ENCODE measurements at regions not wholly inside any gene's neighbourhood (a gene's known extent, or its start where the extent isn't known, plus 50 kb on each side); places are given as distances from the start of the nearest gene placed in this dataset.

DNA sequence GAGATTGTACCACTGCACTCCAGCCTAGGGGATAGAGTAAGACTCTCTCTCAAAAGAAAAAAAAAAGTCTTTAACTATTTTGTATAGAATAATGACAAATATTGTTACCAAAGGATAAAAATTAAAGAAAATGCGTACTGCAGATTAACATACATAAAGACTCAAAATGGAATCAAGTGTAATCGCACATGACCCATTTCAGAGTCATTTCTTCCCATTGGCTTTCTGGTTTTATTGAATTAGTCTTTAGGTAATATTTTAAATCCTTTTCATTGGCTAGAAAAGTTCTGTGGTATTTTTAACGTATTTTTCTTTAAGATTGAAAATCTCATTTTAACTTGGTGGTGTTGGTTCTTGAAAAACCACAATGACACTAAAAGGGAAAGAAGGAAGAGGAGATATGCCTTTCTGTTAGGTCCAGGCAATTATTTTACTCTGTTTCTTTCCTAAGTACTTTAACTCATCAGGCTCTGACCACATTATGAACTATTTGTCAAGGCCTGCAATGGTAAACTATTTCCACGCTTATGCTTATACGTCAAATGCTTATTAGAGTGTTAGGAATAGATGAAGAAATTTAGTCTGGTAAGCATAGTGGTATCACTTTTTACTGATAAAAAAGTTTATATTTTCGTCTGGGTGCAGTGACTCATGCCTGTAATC, 52.3 kb downstream of the PLEKHG1 start:
- ChIA-PET CTCF (no interaction called here), POLR2A (no interaction called here)
- TF ChIP-seq SP1 (IDR thresholded peaks at IDR 0.05) = no peak
- no peak for TF ChIP-seq L3MBTL2 (conservative IDR thresholded peaks at IDR 0.05)
- no peak for TF ChIP-seq ARNT (IDR thresholded peaks at IDR 0.05)
- no peak for TF ChIP-seq ELF4 (IDR thresholded peaks at IDR 0.05)

DNA sequence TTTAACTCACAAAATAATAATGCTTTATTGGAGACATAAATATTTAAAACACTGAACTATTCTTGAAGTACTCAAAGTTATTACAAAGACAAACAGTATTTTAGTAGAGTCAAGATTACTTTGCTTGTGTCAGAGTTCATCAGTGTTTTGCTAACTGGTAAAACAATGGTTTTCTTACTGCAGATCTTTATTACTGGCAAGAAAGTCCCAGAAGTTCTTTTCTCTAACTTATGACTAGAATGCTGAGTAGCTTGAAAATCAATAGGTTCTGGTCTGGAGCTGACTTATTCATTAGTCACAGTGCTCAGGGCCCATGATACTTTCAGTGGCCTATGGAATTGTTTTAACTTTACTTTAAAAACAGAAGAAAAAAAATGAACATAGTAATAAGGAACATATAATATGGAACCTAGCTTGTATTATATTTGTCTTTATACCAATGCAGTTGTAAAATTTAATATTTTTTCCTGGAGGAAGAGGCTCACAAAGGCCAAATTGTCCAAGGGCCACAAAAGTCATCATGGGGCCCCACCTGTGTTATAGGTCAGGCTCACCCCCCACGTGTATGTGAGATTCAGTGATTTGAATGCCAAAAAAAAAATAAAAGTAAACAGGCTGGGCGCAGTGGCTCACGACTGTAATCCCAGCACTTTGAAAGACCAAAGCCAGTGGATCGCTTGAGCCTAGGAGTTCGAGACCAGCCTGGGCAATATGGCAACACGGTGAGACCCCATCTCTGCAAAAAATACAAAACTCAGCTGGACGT, 53.3 kb downstream of the PLEKHG1 start:
- DNase-seq (ENCODE audit: extremely low spot score) = no peak
- CTCF ChIA-PET = interaction anchor here (0.9 kb wide), 1 partner anchor 164 kb away, joined by 3 read pairs; no protein-coding TSS in a partner anchor
- POLR2A ChIA-PET = no interaction called here
- no peak for TF ChIP-seq ELF4 (IDR thresholded peaks at IDR 0.05)
- TF ChIP-seq HDGF (IDR thresholded peaks at IDR 0.05; ENCODE audit: borderline replicate concordance) = no peak
- TF ChIP-seq, protein P1, sequence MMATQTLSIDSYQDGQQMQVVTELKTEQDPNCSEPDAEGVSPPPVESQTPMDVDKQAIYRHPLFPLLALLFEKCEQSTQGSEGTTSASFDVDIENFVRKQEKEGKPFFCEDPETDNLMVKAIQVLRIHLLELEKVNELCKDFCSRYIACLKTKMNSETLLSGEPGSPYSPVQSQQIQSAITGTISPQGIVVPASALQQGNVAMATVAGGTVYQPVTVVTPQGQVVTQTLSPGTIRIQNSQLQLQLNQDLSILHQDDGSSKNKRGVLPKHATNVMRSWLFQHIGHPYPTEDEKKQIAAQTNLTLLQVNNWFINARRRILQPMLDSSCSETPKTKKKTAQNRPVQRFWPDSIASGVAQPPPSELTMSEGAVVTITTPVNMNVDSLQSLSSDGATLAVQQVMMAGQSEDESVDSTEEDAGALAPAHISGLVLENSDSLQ (IDR thresholded peaks at IDR 0.05) = no peak
- no peak for TF ChIP-seq FOXM1 (IDR thresholded peaks at IDR 0.05; ENCODE audit: borderline replicate concordance)
- no peak for TF ChIP-seq ZNF384 (IDR thresholded peaks at IDR 0.05)
- TF ChIP-seq FOXK2 (IDR thresholded peaks at IDR 0.05) = no peak
- no peak for TF ChIP-seq LEF1 (IDR thresholded peaks at IDR 0.05; ENCODE audit: borderline replicate concordance)
- no peak for TF ChIP-seq SUZ12 (IDR thresholded peaks at IDR 0.05)
- TF ChIP-seq BHLHE40 (IDR thresholded peaks at IDR 0.05; ENCODE audit: borderline replicate concordance) = no peak
- no peak for TF ChIP-seq NFRKB (IDR thresholded peaks at IDR 0.05)
- no peak for TF ChIP-seq L3MBTL2 (conservative IDR thresholded peaks at IDR 0.05)
- TF ChIP-seq ARNT (IDR thresholded peaks at IDR 0.05) = no peak
- TF ChIP-seq FOXA1 (IDR thresholded peaks at IDR 0.05) = no peak
- no peak for TF ChIP-seq SP1 (IDR thresholded peaks at IDR 0.05)
- no peak for TF ChIP-seq CTBP1 (IDR thresholded peaks at IDR 0.05; ENCODE audit: borderline replicate concordance)
- TF ChIP-seq TARDBP (IDR thresholded peaks at IDR 0.05) = no peak

More for the DNA sequence above, 52.3 kb downstream of the PLEKHG1 start:
- no peak for DNase-seq (ENCODE audit: extremely low spot score)

DNA sequence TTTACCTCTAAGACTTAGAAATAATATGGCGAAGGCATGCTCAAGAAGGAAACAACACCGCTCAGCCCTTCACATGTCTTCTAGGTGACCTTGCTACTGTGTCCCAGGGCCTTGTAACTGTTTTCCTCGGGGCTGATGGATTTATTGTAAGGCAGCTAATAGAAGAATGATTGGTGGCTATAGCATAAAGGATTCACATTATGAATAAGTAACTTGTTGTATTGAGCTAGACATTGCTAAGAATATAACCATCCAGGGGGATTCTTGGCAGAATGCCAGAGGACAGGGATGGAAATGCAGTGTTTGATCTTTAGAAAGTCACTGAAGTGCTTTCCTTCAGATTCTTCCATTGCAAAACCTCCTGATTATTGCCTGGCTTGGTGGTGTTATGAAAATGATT, 54.9 kb downstream of the PLEKHG1 start:
- ChIA-PET POLR2A (no interaction called here), CTCF (no interaction called here)
- no peak for DNase-seq (ENCODE audit: extremely low spot score)
- no peak for TF ChIP-seq ZNF384 (IDR thresholded peaks at IDR 0.05)
- no peak for TF ChIP-seq NFRKB (IDR thresholded peaks at IDR 0.05)
- no peak for TF ChIP-seq ARNT (IDR thresholded peaks at IDR 0.05)
- TF ChIP-seq, protein P1 (IDR thresholded peaks at IDR 0.05) = no peak
- no peak for TF ChIP-seq ELF4 (IDR thresholded peaks at IDR 0.05)
- no peak for TF ChIP-seq FOXM1 (IDR thresholded peaks at IDR 0.05; ENCODE audit: borderline replicate concordance)
- no peak for TF ChIP-seq CTBP1 (IDR thresholded peaks at IDR 0.05; ENCODE audit: borderline replicate concordance)
- no peak for TF ChIP-seq SP1 (IDR thresholded peaks at IDR 0.05)
- TF ChIP-seq BHLHE40 (IDR thresholded peaks at IDR 0.05; ENCODE audit: borderline replicate concordance) = no peak
- TF ChIP-seq HDGF (IDR thresholded peaks at IDR 0.05; ENCODE audit: borderline replicate concordance) = no peak
- no peak for TF ChIP-seq FOXK2 (IDR thresholded peaks at IDR 0.05)
- TF ChIP-seq SUZ12 (IDR thresholded peaks at IDR 0.05) = no peak
- TF ChIP-seq LEF1 (IDR thresholded peaks at IDR 0.05; ENCODE audit: borderline replicate concordance) = no peak

- CTCF ChIA-PET = interaction anchor here (0.7 kb wide), 1 partner anchor 12 kb away, joined by 4 read pairs; no protein-coding TSS in a partner anchor
- POLR2A ChIA-PET = no interaction called here
- TF ChIP-seq SUZ12 (IDR thresholded peaks at IDR 0.05) = no peak
- no peak for TF ChIP-seq ELF4 (IDR thresholded peaks at IDR 0.05)
- TF ChIP-seq, protein P1 (IDR thresholded peaks at IDR 0.05) = no peak
- no peak for TF ChIP-seq FOXM1 (IDR thresholded peaks at IDR 0.05; ENCODE audit: borderline replicate concordance)
- TF ChIP-seq FOXK2 (IDR thresholded peaks at IDR 0.05) = no peak
- no peak for DNase-seq (ENCODE audit: extremely low spot score)
Measured at GRCh38 chr6:150656156-150656555, 56.5 kb downstream of the PLEKHG1 start.

DNA sequence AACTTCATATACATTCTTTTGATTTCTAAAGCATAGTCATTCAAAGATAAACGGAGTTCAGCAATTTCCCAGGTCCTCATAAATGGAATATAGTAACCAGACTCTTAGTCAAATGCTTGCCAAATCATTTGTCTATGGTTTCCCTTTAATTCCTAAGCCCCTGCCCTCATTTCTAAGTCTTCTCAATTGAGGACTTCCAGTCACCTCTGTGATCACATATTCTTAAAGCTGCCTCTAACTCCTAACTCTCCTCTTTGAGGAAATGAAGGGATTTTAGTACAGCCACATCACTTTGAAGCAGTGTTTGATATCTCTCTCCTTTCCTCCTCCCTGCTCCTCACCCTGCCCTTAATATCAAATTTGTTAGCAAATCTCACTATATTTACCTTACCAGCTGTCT, 58.7 kb downstream of the PLEKHG1 start:
- DNase-seq (ENCODE audit: extremely low spot score) = no peak
- ChIA-PET CTCF (interaction anchor here (0.6 kb wide), 1 partner anchor 8 kb away, joined by 4 read pairs; no protein-coding TSS in a partner anchor), POLR2A (no interaction called here)
- TF ChIP-seq, protein P1 (IDR thresholded peaks at IDR 0.05) = no peak
- TF ChIP-seq L3MBTL2 (conservative IDR thresholded peaks at IDR 0.05) = no peak
- no peak for TF ChIP-seq BHLHE40 (IDR thresholded peaks at IDR 0.05; ENCODE audit: borderline replicate concordance)
- TF ChIP-seq ARNT (IDR thresholded peaks at IDR 0.05) = no peak
- TF ChIP-seq HDGF (IDR thresholded peaks at IDR 0.05; ENCODE audit: borderline replicate concordance) = no peak
- no peak for TF ChIP-seq LEF1 (IDR thresholded peaks at IDR 0.05; ENCODE audit: borderline replicate concordance)
- no peak for TF ChIP-seq SUZ12 (IDR thresholded peaks at IDR 0.05)
- no peak for TF ChIP-seq ZNF384 (IDR thresholded peaks at IDR 0.05)
- no peak for TF ChIP-seq FOXK2 (IDR thresholded peaks at IDR 0.05)
- no peak for TF ChIP-seq ELF4 (IDR thresholded peaks at IDR 0.05)
- no peak for TF ChIP-seq FOXA1 (IDR thresholded peaks at IDR 0.05)
- TF ChIP-seq SP1 (IDR thresholded peaks at IDR 0.05) = no peak
